Endothelial cell of umbilical vein (primary cell): ENCODE measurements at regions not wholly inside any gene's neighbourhood (a gene's known extent, or its start where the extent isn't known, plus 50 kb on each side); places are given as distances from the start of the nearest gene placed in this dataset.

Experiments used
- BruUV-seq: library from RNA; stranded (reverse); fragments of 400-500 nt; replicated peaks from 2 replicates; lab custom pipeline; 2021; lab: Mats Ljungman, UMichigan
- CTCF ChIA-PET: fragments of 300-600, 350-600 bp; sonication (Branson Sonifier 250); formaldehyde crosslinking; loops from one replicate; lab custom pipeline; 2021; ENCODE audit warnings: antibody characterized with exemption, inconsistent platforms; lab: Charles Lee
- POLR2A ChIA-PET: fragments of 300-600, 350-600 bp; sonication (Branson Sonifier 250); formaldehyde crosslinking; loops from one replicate; lab custom pipeline; 2021; ENCODE audit warnings: antibody characterized with exemption, inconsistent platforms; lab: Charles Lee
- DNase-seq: peaks from one replicate; pipeline ENCODE4 v3.0.0-alpha.2; 2011; ENCODE audit warnings: low read depth, low spot score
- FAIRE-seq: peaks from 2 replicates; lab custom pipeline; 2011; peaks lifted over from hg19 to GRCh38; lab: Jason Lieb, UNC
- H2AFZ ChIP-seq: 2 replicates; pipeline ENCODE4 v1.6.0; 2012; ENCODE audit warnings: low read depth, low read length, control low read depth, inconsistent platforms
- H3K27ac ChIP-seq: 2 replicates; pipeline ENCODE4 v1.5.1; 2011; ENCODE audit warnings: low read depth, mild to moderate bottlenecking, control low read depth, low read length, moderate library complexity; ENCODE audit not compliant: insufficient read depth
- H3K27me3 ChIP-seq, 2 experiments: 2 replicates each; pipeline versions ENCODE4 v1.6.0 to v1.6.1; 2011; ENCODE audit warnings: low read length in 2 of 2, mixed read lengths in 1 of 2; ENCODE audit not compliant: control insufficient read depth in 2 of 2, insufficient read depth in 2 of 2
- H3K36me3 ChIP-seq, 2 experiments: 2 replicates in 1 of 2; 3 replicates in 1 of 2; pipeline ENCODE4 v1.5.1; 2011; ENCODE audit warnings: low read length in 2 of 2, mild to moderate bottlenecking in 1 of 2, moderate library complexity in 1 of 2; ENCODE audit not compliant: control insufficient read depth in 2 of 2, insufficient read depth in 2 of 2; ENCODE audit errors: extremely low read depth in 1 of 2
- H3K4me1 ChIP-seq: 3 replicates; pipeline ENCODE4 v1.5.1; 2011; ENCODE audit warnings: mild to moderate bottlenecking, low read length; ENCODE audit not compliant: control insufficient read depth, insufficient read depth; ENCODE audit errors: extremely low read depth
- H3K4me2 ChIP-seq: 2 replicates; pipeline ENCODE4 v1.6.1; 2011; ENCODE audit warnings: low read length, control low read depth, mixed read lengths; ENCODE audit not compliant: insufficient read depth
- H3K4me3 ChIP-seq, 3 experiments: fragments of 200-600 bp in 1 of 3; sonication (generic), shearing (Covaris generic) in 1 of 3; replicated peaks in 1 of 3; 2 replicates each; pipeline ENCODE4 v1.5.1; 2011 to 2016; ENCODE audit warnings: control low read depth in 3 of 3, low read length in 3 of 3, mild to moderate bottlenecking in 2 of 3, inconsistent platforms in 1 of 3, low read depth in 1 of 3, moderate library complexity in 1 of 3; ENCODE audit not compliant: insufficient read depth in 1 of 3
- H3K79me2 ChIP-seq: 2 replicates; pipeline ENCODE4 v1.6.0; 2012; ENCODE audit warnings: low read length, inconsistent platforms; ENCODE audit not compliant: control insufficient read depth, insufficient read depth
- H3K9ac ChIP-seq: replicated peaks from 2 replicates; pipeline ENCODE3; 2011; ENCODE audit warnings: low read length, control low read depth; ENCODE audit not compliant: insufficient read depth; ENCODE audit errors: extremely low read depth
- H3K9me1 ChIP-seq: replicated peaks from 3 replicates; pipeline ENCODE4 v1.6.0; 2011; ENCODE audit warnings: mild to moderate bottlenecking, low read length; ENCODE audit not compliant: control insufficient read depth, insufficient read depth; ENCODE audit errors: extremely low read depth
- H3K9me3 ChIP-seq: replicated peaks from 2 replicates; pipeline ENCODE4 v1.5.1; 2012; ENCODE audit warnings: low read length, inconsistent platforms; ENCODE audit not compliant: control insufficient read depth, insufficient read depth
- H4K20me1 ChIP-seq: replicated peaks from 2 replicates; pipeline ENCODE3; 2011; ENCODE audit warnings: mild to moderate bottlenecking, low read length; ENCODE audit not compliant: control insufficient read depth, insufficient read depth; ENCODE audit errors: extremely low read depth
- EZH2 ChIP-seq: IDR thresholded peaks from 2 replicates; pipeline ENCODE4 v1.6.1; 2012; ENCODE audit warnings: borderline replicate concordance, low read depth, mild to moderate bottlenecking, moderate library complexity, low read length, inconsistent platforms; ENCODE audit not compliant: severe bottlenecking
- FOS ChIP-seq: IDR thresholded peaks from 2 replicates; pipeline ENCODE4 v1.6.1; 2011; ENCODE audit warnings: mild to moderate bottlenecking, low read length, moderate library complexity, borderline replicate concordance; ENCODE audit not compliant: insufficient read depth
- GATA2 ChIP-seq: IDR thresholded peaks from 2 replicates; pipeline ENCODE4 v1.7.0; 2011; ENCODE audit warnings: low read depth, mild to moderate bottlenecking, moderate library complexity, mixed read lengths, low read length; ENCODE audit not compliant: insufficient read length, insufficient read depth
- JUN ChIP-seq: IDR thresholded peaks from 2 replicates; pipeline ENCODE4 v1.6.1; 2011; ENCODE audit warnings: borderline replicate concordance, low read depth; ENCODE audit not compliant: insufficient read length, insufficient read depth
- MYC ChIP-seq: IDR thresholded peaks from one replicate; pipeline ENCODE4 v1.6.1; 2011; ENCODE audit warnings: mild to moderate bottlenecking, low read depth, low read length
- POLR2A ChIP-seq: IDR thresholded peaks from 2 replicates; pipeline ENCODE4 v1.6.1; 2012; ENCODE audit warnings: low read depth, mild to moderate bottlenecking, control low read depth, low read length
- POLR2AphosphoS5 ChIP-seq: IDR thresholded peaks from 2 replicates; pipeline ENCODE4 v1.6.1; 2012; ENCODE audit warnings: low read depth, mild to moderate bottlenecking, control low read depth, low read length, moderate library complexity; ENCODE audit not compliant: insufficient read depth
- dilution Hi-C: fragments of 300-500 bp; cut with MboI; formaldehyde crosslinking; loops from one replicate; pipeline ENCODE4 v1.15.0; 2019; ENCODE audit warnings: low sequenced_read_pairs; ENCODE audit not compliant: extremely low pct_ligation_motif_present
- intact Hi-C: fragments of 100-400 bp; cut with micrococcal nuclease; formaldehyde crosslinking; loops from one replicate; pipeline ENCODE4 v1.10.0; 2022
- TF ChIP-seq, protein P1 (sequence below): IDR thresholded peaks from 2 replicates; pipeline ENCODE4 v1.6.1; 2011; ENCODE audit not compliant: insufficient read depth, insufficient read length
- TF ChIP-seq, protein P2 (sequence below), 2 donors: IDR thresholded peaks; 1 replicate in 1 of 2; 2 replicates in 1 of 2; pipeline ENCODE4 v1.5.1; 2011; ENCODE audit warnings: low read length in 2 of 2, mild to moderate bottlenecking in 2 of 2, moderate library complexity in 2 of 2, control low read depth in 1 of 2, inconsistent platforms in 1 of 2, low read depth in 1 of 2; ENCODE audit not compliant: insufficient read depth in 1 of 2; ENCODE audit errors: extremely low read depth in 1 of 2

DNA sequence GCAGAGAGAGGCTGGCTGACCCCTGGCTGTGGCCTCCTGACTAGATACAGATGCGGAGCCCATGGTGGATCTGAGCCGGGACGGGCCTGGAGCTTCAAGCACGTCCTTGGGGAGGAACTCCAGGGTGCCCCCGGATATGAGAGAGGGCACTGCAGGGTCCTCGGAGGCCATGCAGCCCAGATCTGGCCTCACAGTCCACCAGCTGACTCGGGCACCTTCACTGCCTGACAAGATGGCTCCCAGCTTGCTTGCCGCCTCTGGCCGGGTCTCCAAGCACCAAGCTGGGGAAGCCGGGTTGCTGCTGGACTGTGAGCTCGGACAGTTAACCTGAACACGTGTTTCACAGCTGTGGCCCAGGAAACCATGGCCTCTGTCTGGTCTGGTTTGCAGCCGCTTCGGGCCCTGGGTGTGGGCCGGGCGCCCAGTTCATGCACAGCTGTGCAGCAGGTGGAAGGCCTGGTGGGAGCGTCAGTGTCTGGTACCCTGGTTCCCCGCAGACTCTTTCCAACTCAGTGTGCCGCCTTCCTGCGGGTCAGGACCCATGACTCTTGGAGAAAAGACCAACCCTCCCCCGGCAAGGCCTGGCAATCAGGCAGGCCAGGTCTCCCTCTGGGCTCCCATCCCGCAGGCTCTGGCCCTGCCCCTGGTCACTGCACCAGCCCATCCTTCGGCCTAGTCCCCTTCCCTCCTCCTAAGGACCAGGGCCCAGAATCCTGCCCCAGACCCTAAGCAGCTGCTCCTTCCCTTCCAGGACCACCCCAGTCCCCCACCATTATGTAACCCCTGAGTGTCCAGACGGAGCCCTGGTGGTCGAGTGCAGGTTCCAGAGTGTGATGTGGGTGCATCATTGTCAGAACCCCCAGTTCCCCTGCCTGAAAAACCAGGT is 74.6 kb upstream of the OTOS start:
- Histone ChIP-seq H3K9ac (no peak overlapping the region), H4K20me1 (no peaks in the 10 kb centered on the region), H3K9me1 (no peaks in the 10 kb centered on the region), H3K79me2 (no peaks in the 10 kb centered on the region), H2AFZ (no peak overlapping the region), H3K27ac (no peak overlapping the region), H3K4me1 (no peaks in the 10 kb centered on the region), H3K4me2 (no peak overlapping the region), H3K9me3 (no peaks in the 10 kb centered on the region), H3K36me3 (no peaks in the 10 kb centered on the region), H3K27me3 (no peaks in the 10 kb centered on the region), H3K4me3 (no peak overlapping the region)
- BruUV-seq, result no TSS peak
- CTCF ChIA-PET, result interaction anchor here (0.9 to 1.5 kb wide), 3 partner anchors 11 to 18 kb away, joined by 3 to 6 read pairs (median 5); no protein-coding TSS in a partner anchor
- POLR2A ChIA-PET, result no interaction called here
- no peak for DNase-seq
- TF ChIP-seq GATA2, result no peak
- no peak for TF ChIP-seq POLR2AphosphoS5
- no peak for TF ChIP-seq FOS
- TF ChIP-seq JUN, result no peak
- TF ChIP-seq POLR2A, result no peak
- TF ChIP-seq, protein P1, sequence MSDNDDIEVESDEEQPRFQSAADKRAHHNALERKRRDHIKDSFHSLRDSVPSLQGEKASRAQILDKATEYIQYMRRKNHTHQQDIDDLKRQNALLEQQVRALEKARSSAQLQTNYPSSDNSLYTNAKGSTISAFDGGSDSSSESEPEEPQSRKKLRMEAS, result no peak
- no peak for TF ChIP-seq MYC
- no peak for TF ChIP-seq EZH2
- TF ChIP-seq, protein P2, sequence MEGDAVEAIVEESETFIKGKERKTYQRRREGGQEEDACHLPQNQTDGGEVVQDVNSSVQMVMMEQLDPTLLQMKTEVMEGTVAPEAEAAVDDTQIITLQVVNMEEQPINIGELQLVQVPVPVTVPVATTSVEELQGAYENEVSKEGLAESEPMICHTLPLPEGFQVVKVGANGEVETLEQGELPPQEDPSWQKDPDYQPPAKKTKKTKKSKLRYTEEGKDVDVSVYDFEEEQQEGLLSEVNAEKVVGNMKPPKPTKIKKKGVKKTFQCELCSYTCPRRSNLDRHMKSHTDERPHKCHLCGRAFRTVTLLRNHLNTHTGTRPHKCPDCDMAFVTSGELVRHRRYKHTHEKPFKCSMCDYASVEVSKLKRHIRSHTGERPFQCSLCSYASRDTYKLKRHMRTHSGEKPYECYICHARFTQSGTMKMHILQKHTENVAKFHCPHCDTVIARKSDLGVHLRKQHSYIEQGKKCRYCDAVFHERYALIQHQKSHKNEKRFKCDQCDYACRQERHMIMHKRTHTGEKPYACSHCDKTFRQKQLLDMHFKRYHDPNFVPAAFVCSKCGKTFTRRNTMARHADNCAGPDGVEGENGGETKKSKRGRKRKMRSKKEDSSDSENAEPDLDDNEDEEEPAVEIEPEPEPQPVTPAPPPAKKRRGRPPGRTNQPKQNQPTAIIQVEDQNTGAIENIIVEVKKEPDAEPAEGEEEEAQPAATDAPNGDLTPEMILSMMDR (IDR thresholded peaks at IDR 0.05; ENCODE audit: extremely low read depth in 1 of 2, insufficient read depth in 1 of 2, low read depth in 1 of 2, low read length in 2 of 2), result no peak
- intact Hi-C loops (no loop called here), dilution Hi-C loops (no loop called here)
- no peak for FAIRE-seq
